K562 (cell line): ENCODE measurements at regions not wholly inside any gene's neighbourhood (a gene's known extent, or its start where the extent isn't known, plus 50 kb on each side); places are given as distances from the start of the nearest gene placed in this dataset.
A peak's percentile ranks its signal among the peaks of the same experiment; 100 is the strongest.

ENCODE experiments used
- CEBPB ChIP-seq: fragments of 450-650 bp; IDR thresholded peaks from 2 replicates; pipeline ENCODE4 v1.6.1; 2016; ENCODE audit warnings: missing genetic modification characterization, missing compliant biosample characterization
- CTCF ChIP-seq, 3 experiments: IDR thresholded peaks in 2 of 3; conservative IDR thresholded peaks in 1 of 3; 2 replicates each; pipeline ENCODE4 v1.5.1; 2011 to 2012; ENCODE audit warnings: low read length in 3 of 3, mild to moderate bottlenecking in 3 of 3, control low read depth in 2 of 3, improper control_type of control experiment in 1 of 3, inconsistent platforms in 1 of 3, low read depth in 1 of 3, mixed read lengths in 1 of 3, moderate library complexity in 1 of 3; ENCODE audit not compliant: insufficient read depth in 2 of 3
- DLX4 ChIP-seq: fragments of 250-450 bp; sonication (Bioruptor Pico); IDR thresholded peaks from 2 replicates; pipeline ENCODE4 v1.6.1; 2021; ENCODE audit warnings: mild to moderate bottlenecking
- EP300 ChIP-seq: IDR thresholded peaks from 2 replicates; pipeline ENCODE4 v1.6.1; 2012; ENCODE audit warnings: low read length, improper control_type of control experiment
- GATA2 ChIP-seq: sonication (generic); formaldehyde crosslinking; IDR thresholded peaks from 2 replicates; pipeline ENCODE4 v1.4.0; 2020; ENCODE audit warnings: mild to moderate bottlenecking, missing genetic modification reagents
- HDAC1 ChIP-seq, 2 experiments: fragments of 450-650 bp; IDR thresholded peaks; 2 replicates each; pipeline ENCODE4 v1.6.1; 2016 to 2017; ENCODE audit warnings: inconsistent platforms in 1 of 2, mild to moderate bottlenecking in 1 of 2, moderate library complexity in 1 of 2
- KDM2B ChIP-seq: fragments of 250-450 bp; sonication (Bioruptor Pico); IDR thresholded peaks from 2 replicates; pipeline ENCODE4 v1.8.0; 2021; ENCODE audit warnings: mild to moderate bottlenecking, moderate library complexity
- MAFF ChIP-seq: IDR thresholded peaks from 2 replicates; pipeline ENCODE4 v1.6.1; 2012; ENCODE audit warnings: low read length, improper control_type of control experiment
- MAFK ChIP-seq: IDR thresholded peaks from 2 replicates; pipeline ENCODE4 v1.6.1; 2011; ENCODE audit warnings: low read length, improper control_type of control experiment
- MED1 ChIP-seq: sonication (generic); formaldehyde crosslinking; IDR thresholded peaks from 2 replicates; pipeline ENCODE4 v1.8.1; 2023; ENCODE audit warnings: missing genetic modification reagents, borderline replicate concordance
- MGA ChIP-seq: fragments of 450-650 bp; IDR thresholded peaks from 2 replicates; pipeline ENCODE4 v1.6.1; 2016; ENCODE audit warnings: mild to moderate bottlenecking, moderate library complexity
- NCOA2 ChIP-seq, 2 experiments: fragments of 450-650 bp; IDR thresholded peaks; 2 replicates each; pipeline ENCODE4 v1.6.1; 2018; ENCODE audit warnings: mild to moderate bottlenecking in 2 of 2, moderate library complexity in 1 of 2; ENCODE audit not compliant: partially characterized antibody in 2 of 2
- NCOR1 ChIP-seq: fragments of 450-650 bp; IDR thresholded peaks from 2 replicates; pipeline ENCODE4 v1.6.1; 2016; ENCODE audit warnings: mild to moderate bottlenecking, moderate library complexity
- SIN3B ChIP-seq: fragments of 450-650 bp; IDR thresholded peaks from 2 replicates; pipeline ENCODE4 v1.6.1; 2017; ENCODE audit warnings: low read depth, mild to moderate bottlenecking, moderate library complexity
- XRCC4 ChIP-seq: IDR thresholded peaks from one replicate; pipeline ENCODE4 v1.6.1; 2011; ENCODE audit not compliant: insufficient read depth, insufficient read length; ENCODE audit errors: extremely low read depth
- ZC3H4 ChIP-seq: sonication (generic); formaldehyde crosslinking; IDR thresholded peaks from 2 replicates; pipeline ENCODE4 v1.9.0; 2021; ENCODE audit warnings: missing genetic modification reagents, borderline replicate concordance
- ZNF589 ChIP-seq: fragments of 200-800 bp; sonication (Bioruptor generic); IDR thresholded peaks from 2 replicates; pipeline ENCODE4 v1.6.1; 2016; ENCODE audit warnings: low read depth, missing genetic modification characterization, missing compliant biosample characterization

GRCh38 chr10:25117757-25118156, 57.0 kb upstream of the GPR158 start (continued):
- no peak for TF ChIP-seq MGA
- no peak for TF ChIP-seq CEBPB
- no peak for TF ChIP-seq DLX4 (CRISPR knock-in tag)
- no peak for TF ChIP-seq KDM2B (CRISPR knock-in tag)
- peak; percentile 34; the same call in 1 of the 2 replicates for TF ChIP-seq MAFF
- TF ChIP-seq XRCC4, result no peak
- TF ChIP-seq EP300, result peak; percentile 71; the same call in 1 of the 2 replicates
- peak; percentile 55 for TF ChIP-seq NCOR1
- TF ChIP-seq HDAC1 (IDR thresholded peaks at IDR 0.05), result peak in 1 of 2 experiments; percentile 11; a peak in 1 of 4 replicates
- 0 out of 2 replicates have a peak, but pooled peaks have one; percentile 63 for TF ChIP-seq ZNF589
- TF ChIP-seq CTCF (IDR thresholded peaks at IDR 0.05 in 2 of 3, conservative IDR thresholded peaks at IDR 0.05 in 1 of 3; ENCODE audit: insufficient read depth in 2 of 3, low read depth in 1 of 3, low read length in 3 of 3), result peak in 1 of 3 experiments; percentile 25; a peak in 2 of 6 replicates
- TF ChIP-seq MAFK, result peak; percentile 60
- no peak for TF ChIP-seq ZC3H4 (CRISPR knock-in tag)
- no peak for TF ChIP-seq NCOA2 (IDR thresholded peaks at IDR 0.05; ENCODE audit: partially characterized antibody in 2 of 2)
- no peak for TF ChIP-seq MED1 (CRISPR knock-in tag)
- TF ChIP-seq SIN3B, result no peak
- no peak for TF ChIP-seq GATA2 (CRISPR knock-in tag)
